ENCODE measurements at regions not wholly inside any gene's neighbourhood (a gene's known extent, or its start where the extent isn't known, plus 50 kb on each side); places are given as distances from the start of the nearest gene placed in this dataset.

- ChIA-PET POLR2A (no interaction called here), CTCF (no interaction called here)
- no peak for DNase-seq (ENCODE audit: low read depth, low spot score)
- no peak for TF ChIP-seq CTCF (IDR thresholded peaks at IDR 0.05; ENCODE audit: insufficient read depth, low read length, missing control alignments)
- no peak overlapping the region for H3K4me3 ChIP-seq (ENCODE audit: low read depth, low read length)
Measured at GRCh38 chr15:72994534-72995177, 57.6 kb upstream of the NEO1 start.

- no peak for DNase-seq (ENCODE audit: low read depth, low spot score)
- no peak overlapping the region for H3K4me3 ChIP-seq (ENCODE audit: low read depth, low read length)
- ChIA-PET POLR2A (no interaction called here), CTCF (no interaction called here)
- no peak for TF ChIP-seq CTCF (IDR thresholded peaks at IDR 0.05; ENCODE audit: insufficient read depth, low read length, missing control alignments)
Measured at GRCh38 chr15:72992841-72993252, 59.4 kb upstream of the NEO1 start.

GRCh38 chr15:72991026-72991425, 61.2 kb upstream of the NEO1 start:
- no peak for DNase-seq (ENCODE audit: low read depth, low spot score)
- ChIA-PET POLR2A (no interaction called here), CTCF (no interaction called here)
- no peak for TF ChIP-seq CTCF (IDR thresholded peaks at IDR 0.05; ENCODE audit: insufficient read depth, low read length, missing control alignments)
- no peak overlapping the region for H3K4me3 ChIP-seq (ENCODE audit: low read depth, low read length)

GRCh38 chr15:72983801-72984545, 68.3 kb upstream of the NEO1 start:
- no peak overlapping the region for H3K4me3 ChIP-seq (ENCODE audit: low read depth, low read length)
- CTCF ChIA-PET, result no interaction called here
- POLR2A ChIA-PET, result no interaction called here
- no peak for TF ChIP-seq CTCF (IDR thresholded peaks at IDR 0.05; ENCODE audit: insufficient read depth, low read length, missing control alignments)
- DNase-seq (ENCODE audit: low read depth, low spot score), result no peak

GRCh38 chr15:72982714-72983113, 69.5 kb upstream of the NEO1 start:
- no peak for DNase-seq (ENCODE audit: low read depth, low spot score)
- H3K4me3 ChIP-seq (ENCODE audit: low read depth, low read length), result no peak overlapping the region
- ChIA-PET CTCF (no interaction called here), POLR2A (no interaction called here)
- TF ChIP-seq CTCF (IDR thresholded peaks at IDR 0.05; ENCODE audit: insufficient read depth, low read length, missing control alignments), result no peak

- no peak for DNase-seq (ENCODE audit: low read depth, low spot score)
- H3K4me3 ChIP-seq (ENCODE audit: low read depth, low read length), result no peak overlapping the region
- ChIA-PET POLR2A (no interaction called here), CTCF (no interaction called here)
- TF ChIP-seq CTCF (IDR thresholded peaks at IDR 0.05; ENCODE audit: insufficient read depth, low read length, missing control alignments), result no peak
Measured at GRCh38 chr15:72980661-72981060, 71.6 kb upstream of the NEO1 start.

Measured in AG04449 (cell line).